GM21447 (cell line): ENCODE measurements at regions not wholly inside any gene's neighbourhood (a gene's known extent, or its start where the extent isn't known, plus 50 kb on each side); places are given as distances from the start of the nearest gene placed in this dataset.

ENCODE experiments used
- ATAC-seq: cut with Tn5 transposase; IDR thresholded peaks from one replicate; pipeline ENCODE4 v1.9.1; 2021; ENCODE audit not compliant: unreplicated experiment

- ATAC-seq: no peak
Measured at GRCh38 chr4:129345609-129346008, 249.7 kb downstream of the C4orf33 start.

GRCh38 chr4:129346036-129346435 is 250.1 kb downstream of the C4orf33 start:
- ATAC-seq: no peak

GRCh38 chr4:129346734-129347133 is 250.8 kb downstream of the C4orf33 start:
- ATAC-seq: no peak

- no peak for ATAC-seq
Measured at GRCh38 chr4:129350834-129351721, 255.1 kb downstream of the C4orf33 start.

- ATAC-seq: no peak
Measured at GRCh38 chr4:129352480-129352879, 256.5 kb downstream of the C4orf33 start.

GRCh38 chr4:129353490-129353889 is 257.5 kb downstream of the C4orf33 start:
- no peak for ATAC-seq

- ATAC-seq: no peak
Measured at GRCh38 chr4:129355031-129355430, 259.1 kb downstream of the C4orf33 start.

GRCh38 chr4:129355516-129355915 is 259.6 kb downstream of the C4orf33 start:
- ATAC-seq: no peak

- ATAC-seq: no peak
Measured at GRCh38 chr4:129358571-129358970, 262.6 kb downstream of the C4orf33 start.

- ATAC-seq: no peak
Measured at GRCh38 chr4:129359461-129359860, 263.5 kb downstream of the C4orf33 start.

- peak; percentile 80 for ATAC-seq
Measured at GRCh38 chr4:129362691-129363274, 266.8 kb downstream of the C4orf33 start.

GRCh38 chr4:129364747-129365452 is 268.9 kb downstream of the C4orf33 start:
- ATAC-seq: no peak

GRCh38 chr4:129369361-129370010 is 273.5 kb downstream of the C4orf33 start:
- ATAC-seq: no peak

GRCh38 chr4:129371065-129371464 is 275.1 kb downstream of the C4orf33 start:
- ATAC-seq: no peak

GRCh38 chr4:129371926-129372325 is 276.0 kb downstream of the C4orf33 start:
- no peak for ATAC-seq

- no peak for ATAC-seq
Measured at GRCh38 chr4:129377131-129377845, 281.3 kb downstream of the C4orf33 start.

GRCh38 chr4:129378364-129378763 is 282.4 kb downstream of the C4orf33 start:
- ATAC-seq: no peak

- ATAC-seq: no peak
Measured at GRCh38 chr4:129379429-129379828, 283.5 kb downstream of the C4orf33 start.

GRCh38 chr4:129384974-129385373 is 289.0 kb downstream of the C4orf33 start:
- no peak for ATAC-seq

GRCh38 chr4:129387666-129388065 is 291.7 kb downstream of the C4orf33 start:
- ATAC-seq: no peak

- ATAC-seq: no peak
Measured at GRCh38 chr4:129393976-129394375, 298.0 kb downstream of the C4orf33 start.
